H9 (cell line): ENCODE measurements at regions not wholly inside any gene's neighbourhood (a gene's known extent, or its start where the extent isn't known, plus 50 kb on each side); places are given as distances from the start of the nearest gene placed in this dataset.

Experiments
- DNase-seq: peaks from one replicate; pipeline ENCODE4 v3.0.0-alpha.2; 2017
- H2AFZ ChIP-seq: one replicate; pipeline ENCODE4 v1.6.1; 2013; ENCODE audit warnings: mild to moderate bottlenecking, low read length, control low read depth, moderate library complexity
- H2AK5ac ChIP-seq: 2 replicates; pipeline ENCODE4 v1.6.1; 2013; ENCODE audit warnings: low read length, control low read depth, mixed read lengths; ENCODE audit not compliant: insufficient read length
- H2BK120ac ChIP-seq: one replicate; pipeline ENCODE4 v1.6.1; 2013; ENCODE audit warnings: low read depth, mild to moderate bottlenecking, low read length, control low read depth, inconsistent platforms; ENCODE audit not compliant: poor library complexity, severe bottlenecking
- H2BK12ac ChIP-seq: 2 replicates; pipeline ENCODE4 v1.6.1; 2013; ENCODE audit warnings: low read length, control low read depth, mixed read lengths, low read depth; ENCODE audit not compliant: insufficient read length
- H2BK15ac ChIP-seq: 2 replicates; pipeline ENCODE4 v1.6.1; 2013; ENCODE audit warnings: low read depth, low read length, control low read depth
- H2BK20ac ChIP-seq: one replicate; pipeline ENCODE4 v1.6.1; 2013; ENCODE audit warnings: low read depth, mild to moderate bottlenecking, low read length, control low read depth, inconsistent platforms; ENCODE audit not compliant: poor library complexity, severe bottlenecking
- H2BK5ac ChIP-seq: 2 replicates; pipeline ENCODE4 v1.6.1; 2013; ENCODE audit warnings: low read length, control low read depth, mixed read lengths; ENCODE audit not compliant: insufficient read length
- H3K14ac ChIP-seq: 2 replicates; pipeline ENCODE4 v1.6.1; 2013; ENCODE audit warnings: low read length, control low read depth; ENCODE audit not compliant: insufficient read depth
- H3K18ac ChIP-seq: 2 replicates; pipeline ENCODE4 v1.6.1; 2013; ENCODE audit warnings: low read depth, mild to moderate bottlenecking, mixed read lengths, low read length, control low read depth; ENCODE audit not compliant: insufficient read length
- H3K23ac ChIP-seq: 2 replicates; pipeline ENCODE4 v1.6.1; 2013; ENCODE audit warnings: low read length, control low read depth, mixed read lengths, low read depth; ENCODE audit not compliant: insufficient read length
- H3K23me2 ChIP-seq: 2 replicates; pipeline ENCODE4 v1.6.1; 2013; ENCODE audit warnings: low read depth, mild to moderate bottlenecking, mixed read lengths, low read length, control low read depth; ENCODE audit not compliant: insufficient read length, poor library complexity, severe bottlenecking
- H3K27ac ChIP-seq: 2 replicates; pipeline ENCODE4 v1.5.1; 2013; ENCODE audit warnings: low read length, control low read depth, mixed read lengths, low read depth; ENCODE audit not compliant: insufficient read length
- H3K27me3 ChIP-seq: 2 replicates; pipeline ENCODE4 v1.6.1; 2013; ENCODE audit warnings: low read length, control low read depth, inconsistent platforms; ENCODE audit not compliant: insufficient read depth
- H3K4ac ChIP-seq: 2 replicates; pipeline ENCODE4 v1.6.1; 2013; ENCODE audit warnings: low read depth, mild to moderate bottlenecking, control low read depth, inconsistent platforms, low read length, moderate library complexity
- H3K4me1 ChIP-seq: 2 replicates; pipeline ENCODE4 v1.6.1; 2013; ENCODE audit warnings: low read length, control low read depth, inconsistent platforms; ENCODE audit not compliant: insufficient read depth
- H3K4me2 ChIP-seq: 2 replicates; pipeline ENCODE4 v1.6.1; 2013; ENCODE audit warnings: low read length, control low read depth, mixed read lengths; ENCODE audit not compliant: insufficient read length, insufficient read depth
- H3K56ac ChIP-seq: 2 replicates; pipeline ENCODE4 v1.6.1; 2013; ENCODE audit warnings: low read depth, mild to moderate bottlenecking, mixed read lengths, low read length, control low read depth; ENCODE audit not compliant: insufficient read length
- H3K79me1 ChIP-seq: 2 replicates; pipeline ENCODE4 v1.6.1; 2013; ENCODE audit warnings: low read depth, mild to moderate bottlenecking, moderate library complexity, low read length, control low read depth, inconsistent platforms; ENCODE audit not compliant: insufficient read depth, poor library complexity, severe bottlenecking
- H3K79me2 ChIP-seq: 2 replicates; pipeline ENCODE4 v1.6.1; 2013; ENCODE audit warnings: low read length, control low read depth, inconsistent platforms; ENCODE audit not compliant: insufficient read depth
- H3K9ac ChIP-seq: 2 replicates; pipeline ENCODE4 v1.6.1; 2013; ENCODE audit warnings: low read length, control low read depth, mixed read lengths; ENCODE audit not compliant: insufficient read length; ENCODE audit errors: extremely low read depth
- H3K9me3 ChIP-seq: one replicate; pipeline ENCODE4 v1.6.1; 2013; ENCODE audit warnings: low read depth, low read length, inconsistent platforms; ENCODE audit not compliant: control insufficient read depth
- H3T11ph ChIP-seq: one replicate; pipeline ENCODE4 v1.6.1; 2013; ENCODE audit warnings: mild to moderate bottlenecking, low read length, control low read depth, inconsistent platforms
- H4K20me1 ChIP-seq: one replicate; pipeline ENCODE4 v1.6.1; 2013; ENCODE audit not compliant: control insufficient read depth, insufficient read length, insufficient read depth
- H4K5ac ChIP-seq: 2 replicates; pipeline ENCODE4 v1.6.1; 2013; ENCODE audit warnings: low read depth, mild to moderate bottlenecking, mixed read lengths, low read length, control low read depth; ENCODE audit not compliant: insufficient read length
- H4K8ac ChIP-seq: replicated peaks from 2 replicates; pipeline ENCODE4 v1.6.1; 2013; ENCODE audit warnings: low read length, control low read depth, mixed read lengths, low read depth; ENCODE audit not compliant: insufficient read length
- H4K91ac ChIP-seq: 2 replicates; pipeline ENCODE4 v1.6.1; 2013; ENCODE audit warnings: low read depth, mild to moderate bottlenecking, moderate library complexity, mixed read lengths, low read length, control low read depth; ENCODE audit not compliant: insufficient read length
- H3K27ac Mint-ChIP-seq, 3 experiments: 2 replicates in 2 of 3; 3 replicates in 1 of 3; pipeline ENCODE4 v1.8.0; 2020 to 2021; ENCODE audit warnings: mixed read lengths in 3 of 3, mild to moderate bottlenecking in 1 of 3, moderate library complexity in 1 of 3
- H3K27me3 Mint-ChIP-seq: 2 replicates; pipeline ENCODE4 v1.8.0; 2021; ENCODE audit warnings: low read depth, mild to moderate bottlenecking, moderate library complexity, mixed read lengths
- H3K36me3 Mint-ChIP-seq, 3 experiments: 2 replicates in 2 of 3; 3 replicates in 1 of 3; pipeline ENCODE4 v1.8.0; 2020 to 2021; ENCODE audit warnings: low read depth in 3 of 3, mixed read lengths in 3 of 3; ENCODE audit not compliant: insufficient read depth in 1 of 3
- H3K4me1 Mint-ChIP-seq, 2 experiments: 2 replicates each; pipeline ENCODE4 v1.8.0; 2020; ENCODE audit warnings: mixed read lengths in 2 of 2
- H3K4me3 Mint-ChIP-seq, 2 experiments: 2 replicates in 1 of 2; 3 replicates in 1 of 2; pipeline ENCODE4 v1.8.0; 2020 to 2021; ENCODE audit warnings: mild to moderate bottlenecking in 2 of 2, mixed read lengths in 2 of 2, moderate library complexity in 1 of 2
- H3K9me3 Mint-ChIP-seq, 2 experiments: 2 replicates in 1 of 2; 3 replicates in 1 of 2; pipeline ENCODE4 v1.8.0; 2020; ENCODE audit warnings: mild to moderate bottlenecking in 2 of 2, mixed read lengths in 2 of 2, moderate library complexity in 1 of 2
- CTCF ChIP-seq: fragments of 200-600 bp; sonication (generic); conservative IDR thresholded peaks from 3 replicates; pipeline ENCODE4 v1.8.0; 2021; ENCODE audit warnings: antibody characterized with exemption, mild to moderate bottlenecking
- WGBS: extraction: QIAGEN DNeasy Blood & Tissue Kit; methylation state at CpG from one replicate; pipeline ENCODE4 v1.1.7; 2013; ENCODE audit warnings: missing lambda C conversion rate, low lambda C conversion rate, mixed read lengths; ENCODE audit not compliant: insufficient read length; ENCODE audit errors: extremely low coverage; 5-methylcytosine and 5-hydroxymethylcytosine counted together

- Histone ChIP-seq H2BK5ac (no peak overlapping the region), H2BK15ac (no peak overlapping the region), H3K23ac (no peak overlapping the region), H4K8ac (no peak overlapping the region), H4K5ac (no peak overlapping the region), H3K23me2 (peaks cover 2% of the 10 kb centered on the region), H3K14ac (no peak overlapping the region), H3K9ac (no peak overlapping the region), H3K9me3 (no peaks in the 10 kb centered on the region), H4K20me1 (no peaks in the 10 kb centered on the region), H3K79me1 (no peaks in the 10 kb centered on the region), H3K27me3 (no peaks in the 10 kb centered on the region), H3K4me1 (peaks cover 2% of the 10 kb centered on the region; the same call in 1 of the 2 replicates), H2BK20ac (no peak overlapping the region), H2BK120ac (no peak overlapping the region), H3K4ac (no peak overlapping the region), H2AFZ (no peak overlapping the region), H3K18ac (no peak overlapping the region), H2BK12ac (no peak overlapping the region), H3K79me2 (no peaks in the 10 kb centered on the region), H3K27ac (no peak overlapping the region), H3T11ph (no peak overlapping the region), H3K4me2 (no peak overlapping the region), H3K56ac (no peak overlapping the region), H2AK5ac (no peak overlapping the region), H4K91ac (no peak overlapping the region)
- no peak for DNase-seq
- no peaks in the 10 kb centered on the region for H3K9me3 Mint-ChIP-seq
- TF ChIP-seq CTCF = no peak
- H3K27ac Mint-ChIP-seq = no peak overlapping the region
- H3K27me3 Mint-ChIP-seq = no peaks in the 10 kb centered on the region
- WGBS = no CpG with 5 or more reads among the region's 4 CpGs
- H3K4me1 Mint-ChIP-seq = peaks cover 23 to 34% of the 10 kb centered on the region in 2 experiments
- H3K4me3 Mint-ChIP-seq = no peak overlapping the region
- no peaks in the 10 kb centered on the region for H3K36me3 Mint-ChIP-seq
Observed at GRCh38 chr2:48109491-48110204, 203.3 kb upstream of the FBXO11 start.
